Tibial artery (tissue), 4 donors: ENCODE measurements at regions not wholly inside any gene's neighbourhood (a gene's known extent, or its start where the extent isn't known, plus 50 kb on each side); places are given as distances from the start of the nearest gene placed in this dataset.
"Not testable (repeated sequence)": the region's sequence is repeated elsewhere in the genome, so short reads cannot be mapped to it uniquely, and the experiment has no call there.

ENCODE experiments used
- DNase-seq, 2 donors: peaks; one replicate each; pipeline ENCODE4 v3.0.0-alpha.2; 2019
- H3K27ac ChIP-seq, 2 donors: fragments of 200-600 bp; sonication (generic) in 1 of 2; 1 replicate in 1 of 2; 2 replicates in 1 of 2; pipeline ENCODE4 v1.5.1; 2018 to 2019; ENCODE audit warnings: mild to moderate bottlenecking in 1 of 2
- H3K27me3 ChIP-seq, 2 donors: fragments of 200-600 bp; sonication (generic) in 1 of 2; one replicate each; pipeline versions ENCODE4 v1.5.1 to v1.6.0; 2016 to 2019
- H3K36me3 ChIP-seq, 3 donors: fragments of 200-600 bp; sonication (generic) in 2 of 3; one replicate each; pipeline ENCODE4 v1.5.1; 2016 to 2019; ENCODE audit warnings: mild to moderate bottlenecking in 2 of 3
- H3K4me1 ChIP-seq, 4 donors: fragments of 200-600 bp; sonication (generic) in 2 of 4; 1 replicate in 3 of 4; 2 replicates in 1 of 4; pipeline ENCODE4 v1.5.1; 2016 to 2019
- H3K4me3 ChIP-seq, 2 donors: fragments of 200-600 bp; sonication (generic) in 1 of 2; 1 replicate in 1 of 2; 2 replicates in 1 of 2; pipeline ENCODE4 v1.5.1; 2018 to 2019; ENCODE audit warnings: mild to moderate bottlenecking in 2 of 2
- H3K9me3 ChIP-seq, 3 donors: fragments of 200-600 bp; sonication (generic) in 1 of 3; one replicate each; pipeline ENCODE4 v1.5.1; 2016 to 2019
- CTCF ChIP-seq, 2 experiments: fragments of 200-600 bp in 1 of 2; fragments of 450-650 bp in 1 of 2; IDR thresholded peaks; one replicate each; pipeline ENCODE4 v1.5.1; 2017 to 2019; ENCODE audit warnings: antibody characterized with exemption in 2 of 2, mild to moderate bottlenecking in 1 of 2, moderate library complexity in 1 of 2
- intact Hi-C: fragments of 100-400 bp; cut with DNase I; formaldehyde crosslinking; loops from one replicate; pipeline ENCODE4 v1.15.0; 2023; ENCODE audit warnings: low total_unique reads

GRCh38 chr17:83025636-83026280 is 53.7 kb upstream of the METRNL start:
- H3K27me3 ChIP-seq: no peaks in the 10 kb centered on the region
- TF ChIP-seq CTCF (IDR thresholded peaks at IDR 0.05): no peak
- H3K4me3 ChIP-seq: no peak overlapping the region
- no peak for DNase-seq
- H3K9me3 ChIP-seq: no peaks in the 10 kb centered on the region
- peaks cover 0 to 7% (median 3%) of the 10 kb centered on the region in 3 donors for H3K36me3 ChIP-seq
- intact Hi-C loops: no loop called here
- H3K4me1 ChIP-seq: no peaks in the 10 kb centered on the region
- H3K27ac ChIP-seq: no peak overlapping the region

GRCh38 chr17:83026311-83026811 is 53.0 kb upstream of the METRNL start:
- no peak for TF ChIP-seq CTCF (IDR thresholded peaks at IDR 0.05)
- H3K36me3 ChIP-seq: peaks cover 0 to 11% (median 3%) of the 10 kb centered on the region in 3 donors
- no peak overlapping the region for H3K27ac ChIP-seq

GRCh38 chr17:83026921-83027320 is 52.5 kb upstream of the METRNL start:
- H3K27me3 ChIP-seq, H3K27ac ChIP-seq, H3K9me3 ChIP-seq, intact Hi-C loops, H3K4me1 ChIP-seq, DNase-seq, H3K4me3 ChIP-seq: not testable (repeated sequence)
- peaks cover 0 to 17% (median 3%) of the 10 kb centered on the region in 3 donors for H3K36me3 ChIP-seq

More at GRCh38 chr17:83026311-83026811, 53.0 kb upstream of the METRNL start:
- intact Hi-C loops: no loop called here
- DNase-seq: no peak
- Histone ChIP-seq H3K9me3 (no peaks in the 10 kb centered on the region), H3K4me3 (no peak overlapping the region), H3K27me3 (no peaks in the 10 kb centered on the region), H3K4me1 (no peaks in the 10 kb centered on the region)

- peaks cover 0 to 22% (median 3%) of the 10 kb centered on the region in 3 donors for H3K36me3 ChIP-seq
- no peak overlapping the region for H3K27ac ChIP-seq
- no peaks in the 10 kb centered on the region for H3K4me1 ChIP-seq
- H3K4me3 ChIP-seq: no peak overlapping the region
- H3K9me3 ChIP-seq: no peaks in the 10 kb centered on the region
- no peaks in the 10 kb centered on the region for H3K27me3 ChIP-seq
- no peak for TF ChIP-seq CTCF (IDR thresholded peaks at IDR 0.05)
- DNase-seq: no peak
- intact Hi-C loops: no loop called here
Observed at GRCh38 chr17:83028851-83029250, 50.6 kb upstream of the METRNL start.

- H3K36me3 ChIP-seq: peaks cover 0 to 21% (median 3%) of the 10 kb centered on the region in 3 donors
- H3K4me3 ChIP-seq: no peak overlapping the region
- H3K4me1 ChIP-seq: no peaks in the 10 kb centered on the region
- H3K9me3 ChIP-seq: no peaks in the 10 kb centered on the region
- no peak for DNase-seq
- intact Hi-C loops: no loop called here
- no peak for TF ChIP-seq CTCF (IDR thresholded peaks at IDR 0.05)
- no peaks in the 10 kb centered on the region for H3K27me3 ChIP-seq
- no peak overlapping the region for H3K27ac ChIP-seq
Observed at GRCh38 chr17:83029571-83029970, 49.8 kb upstream of the METRNL start.
